ENCODE measurements at regions not wholly inside any gene's neighbourhood (a gene's known extent, or its start where the extent isn't known, plus 50 kb on each side); places are given as distances from the start of the nearest gene placed in this dataset.

DNA sequence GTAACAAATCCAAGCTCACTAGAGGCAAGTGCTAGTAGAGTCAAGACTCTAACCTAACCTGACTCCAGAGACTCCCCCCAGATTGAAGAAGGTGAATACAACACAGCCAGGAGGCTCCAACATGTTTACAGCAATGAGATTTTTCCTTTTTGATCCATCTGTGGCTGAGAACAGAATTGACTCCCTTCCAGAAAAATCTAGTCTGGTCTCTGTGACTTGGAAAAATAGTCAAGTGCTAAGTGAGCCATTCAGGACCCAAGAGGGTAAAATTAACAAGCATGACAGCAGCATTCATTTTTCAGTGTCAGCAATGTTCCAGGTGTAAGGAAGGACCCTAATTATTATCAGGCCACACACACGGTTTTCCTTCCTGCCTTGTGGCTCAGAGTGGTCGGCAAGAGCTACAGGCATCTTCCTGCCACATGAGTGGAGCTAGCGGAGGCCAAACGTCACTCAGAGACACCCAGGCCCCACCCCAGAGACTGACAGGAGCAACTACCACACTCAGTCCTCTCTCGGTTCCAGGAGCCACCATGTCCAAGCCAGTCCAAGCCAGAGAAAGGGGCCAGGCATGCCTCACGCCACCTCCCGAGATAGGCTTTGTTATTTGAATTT is 395.1 kb downstream of the FOXO1 start:
- Histone ChIP-seq H3K4me3 (ENCODE audit: low read length) (no peak overlapping the region), H3K9me2 (replicated peaks; ENCODE audit: control insufficient read depth, low read length) (no peaks in the 10 kb centered on the region), H3K4me2 (ENCODE audit: low read length) (no peak overlapping the region), H3K9me3 (ENCODE audit: control insufficient read depth, insufficient read depth, low read length) (no peaks in the 10 kb centered on the region), H4K20me1 (ENCODE audit: control insufficient read depth, insufficient read depth, low read depth, low read length) (no peaks in the 10 kb centered on the region), H3K36me3 (ENCODE audit: control insufficient read depth, low read length) (no peaks in the 10 kb centered on the region), H3K4me1 (ENCODE audit: control insufficient read depth, low read length) (no peaks in the 10 kb centered on the region), H3F3A (ENCODE audit: control insufficient read depth, insufficient read depth) (no peaks in the 10 kb centered on the region), H3K27me3 (ENCODE audit: control insufficient read depth, low read length) (no peaks in the 10 kb centered on the region), H3K27ac (ENCODE audit: low read depth, low read length) (no peak overlapping the region), H3K79me2 (ENCODE audit: control insufficient read depth, low read length) (no peaks in the 10 kb centered on the region)
- TF ChIP-seq, protein P1, sequence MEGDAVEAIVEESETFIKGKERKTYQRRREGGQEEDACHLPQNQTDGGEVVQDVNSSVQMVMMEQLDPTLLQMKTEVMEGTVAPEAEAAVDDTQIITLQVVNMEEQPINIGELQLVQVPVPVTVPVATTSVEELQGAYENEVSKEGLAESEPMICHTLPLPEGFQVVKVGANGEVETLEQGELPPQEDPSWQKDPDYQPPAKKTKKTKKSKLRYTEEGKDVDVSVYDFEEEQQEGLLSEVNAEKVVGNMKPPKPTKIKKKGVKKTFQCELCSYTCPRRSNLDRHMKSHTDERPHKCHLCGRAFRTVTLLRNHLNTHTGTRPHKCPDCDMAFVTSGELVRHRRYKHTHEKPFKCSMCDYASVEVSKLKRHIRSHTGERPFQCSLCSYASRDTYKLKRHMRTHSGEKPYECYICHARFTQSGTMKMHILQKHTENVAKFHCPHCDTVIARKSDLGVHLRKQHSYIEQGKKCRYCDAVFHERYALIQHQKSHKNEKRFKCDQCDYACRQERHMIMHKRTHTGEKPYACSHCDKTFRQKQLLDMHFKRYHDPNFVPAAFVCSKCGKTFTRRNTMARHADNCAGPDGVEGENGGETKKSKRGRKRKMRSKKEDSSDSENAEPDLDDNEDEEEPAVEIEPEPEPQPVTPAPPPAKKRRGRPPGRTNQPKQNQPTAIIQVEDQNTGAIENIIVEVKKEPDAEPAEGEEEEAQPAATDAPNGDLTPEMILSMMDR (IDR thresholded peaks at IDR 0.05; ENCODE audit: low read depth, low read length, poor library complexity, severe bottlenecking): no peak
- TF ChIP-seq EZH2phosphoT487 (IDR thresholded peaks at IDR 0.05; ENCODE audit: borderline replicate concordance, low read length): no peak

DNA sequence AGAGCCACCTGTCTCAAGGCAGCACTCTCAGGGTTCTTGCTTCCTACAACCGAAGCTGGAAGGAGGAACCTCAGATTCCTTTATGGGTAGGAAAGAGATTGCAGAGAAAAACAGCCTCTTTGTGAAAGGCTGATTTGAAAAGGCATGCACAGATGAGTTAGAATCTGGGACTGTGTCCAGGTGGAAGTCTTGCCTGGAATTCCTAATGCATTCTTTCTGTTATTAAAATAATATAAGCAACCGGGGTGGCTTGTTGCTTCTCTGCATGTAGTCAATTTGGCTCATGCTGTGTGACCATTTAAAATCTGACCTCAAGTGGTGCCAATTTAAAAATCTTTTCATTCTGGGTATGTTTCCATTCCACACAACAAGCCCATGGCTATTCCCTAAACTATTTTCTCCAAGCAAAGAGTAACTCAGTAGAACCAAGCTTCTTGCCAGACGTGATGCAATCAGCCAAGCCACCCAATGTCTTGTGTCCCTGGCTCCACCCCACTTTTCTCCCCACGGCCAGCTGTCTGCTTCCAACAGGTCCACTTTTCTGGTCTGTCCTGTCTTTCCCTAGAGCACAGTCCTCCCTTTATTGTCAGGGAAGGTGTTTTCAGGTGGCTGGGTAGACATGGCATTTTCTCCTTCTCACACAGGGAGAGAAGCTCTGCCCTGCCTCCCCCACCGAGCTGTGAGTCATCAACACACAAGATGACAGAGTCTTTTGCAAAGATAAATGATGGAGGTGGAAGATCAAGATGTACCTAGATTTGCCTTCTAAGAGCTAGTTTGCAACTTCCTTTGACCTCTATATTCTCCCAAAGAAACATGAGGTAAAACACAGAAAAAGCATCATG is 394.3 kb downstream of the FOXO1 start:
- no peaks in the 10 kb centered on the region for H3F3A ChIP-seq (ENCODE audit: control insufficient read depth, insufficient read depth)
- no peaks in the 10 kb centered on the region for H3K36me3 ChIP-seq (ENCODE audit: control insufficient read depth, low read length)
- H3K27ac ChIP-seq (ENCODE audit: low read depth, low read length): no peak overlapping the region
- no peaks in the 10 kb centered on the region for H3K9me2 ChIP-seq (replicated peaks; ENCODE audit: control insufficient read depth, low read length)
- no peaks in the 10 kb centered on the region for H4K20me1 ChIP-seq (ENCODE audit: control insufficient read depth, insufficient read depth, low read depth, low read length)
- no peak overlapping the region for H3K4me3 ChIP-seq (ENCODE audit: low read length)
- H3K79me2 ChIP-seq (ENCODE audit: control insufficient read depth, low read length): no peaks in the 10 kb centered on the region
- H3K4me1 ChIP-seq (ENCODE audit: control insufficient read depth, low read length): no peaks in the 10 kb centered on the region
- no peaks in the 10 kb centered on the region for H3K9me3 ChIP-seq (ENCODE audit: control insufficient read depth, insufficient read depth, low read length)
- H3K27me3 ChIP-seq (ENCODE audit: control insufficient read depth, low read length): no peaks in the 10 kb centered on the region
- TF ChIP-seq, protein P1 (IDR thresholded peaks at IDR 0.05; ENCODE audit: low read depth, low read length, poor library complexity, severe bottlenecking): no peak
- no peak for TF ChIP-seq EZH2phosphoT487 (IDR thresholded peaks at IDR 0.05; ENCODE audit: borderline replicate concordance, low read length)
- H3K4me2 ChIP-seq (ENCODE audit: low read length): no peak overlapping the region

DNA sequence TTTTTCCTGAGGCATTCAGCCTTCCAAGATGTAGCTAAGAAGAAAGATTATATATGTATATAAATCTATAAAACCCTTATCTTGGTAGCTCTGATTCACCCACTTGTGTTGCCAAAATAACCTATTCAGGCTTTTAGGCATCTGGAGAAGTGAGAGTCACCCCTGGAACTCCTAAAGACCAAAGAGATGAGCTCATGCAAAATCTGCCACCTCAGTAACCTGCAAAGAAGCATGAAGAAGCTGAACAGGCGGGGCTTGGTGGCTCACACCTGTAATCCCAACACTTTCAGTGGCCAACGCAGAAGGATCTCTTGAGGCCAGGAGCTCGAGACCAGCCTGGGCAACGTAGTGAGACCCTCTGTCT is 393.7 kb downstream of the FOXO1 start:
- no peak overlapping the region for H3K4me2 ChIP-seq (ENCODE audit: low read length)
- no peaks in the 10 kb centered on the region for H3K9me3 ChIP-seq (ENCODE audit: control insufficient read depth, insufficient read depth, low read length)
- no peaks in the 10 kb centered on the region for H3F3A ChIP-seq (ENCODE audit: control insufficient read depth, insufficient read depth)
- H3K27ac ChIP-seq (ENCODE audit: low read depth, low read length): no peak overlapping the region
- no peaks in the 10 kb centered on the region for H4K20me1 ChIP-seq (ENCODE audit: control insufficient read depth, insufficient read depth, low read depth, low read length)
- no peaks in the 10 kb centered on the region for H3K27me3 ChIP-seq (ENCODE audit: control insufficient read depth, low read length)
- no peaks in the 10 kb centered on the region for H3K4me1 ChIP-seq (ENCODE audit: control insufficient read depth, low read length)
- no peaks in the 10 kb centered on the region for H3K79me2 ChIP-seq (ENCODE audit: control insufficient read depth, low read length)
- H3K4me3 ChIP-seq (ENCODE audit: low read length): no peak overlapping the region
- H3K36me3 ChIP-seq (ENCODE audit: control insufficient read depth, low read length): no peaks in the 10 kb centered on the region
- TF ChIP-seq, protein P1 (IDR thresholded peaks at IDR 0.05; ENCODE audit: low read depth, low read length, poor library complexity, severe bottlenecking): no peak
- no peak for TF ChIP-seq EZH2phosphoT487 (IDR thresholded peaks at IDR 0.05; ENCODE audit: borderline replicate concordance, low read length)
- H3K9me2 ChIP-seq (replicated peaks; ENCODE audit: control insufficient read depth, low read length): no peaks in the 10 kb centered on the region
